ENCODE measurements at regions not wholly inside any gene's neighbourhood (a gene's known extent, or its start where the extent isn't known, plus 50 kb on each side); places are given as distances from the start of the nearest gene placed in this dataset.
A peak's percentile ranks its signal among the peaks of the same experiment; 100 is the strongest.

- TF ChIP-seq AHDC1 (CRISPR knock-in tag; IDR thresholded peaks at IDR 0.05; ENCODE audit: borderline replicate concordance) (peak; percentile 97), XRCC5 (optimal IDR thresholded peaks at IDR 0.05; ENCODE audit: low read length) (peak; percentile 40), POLR2A (IDR thresholded peaks at IDR 0.05; ENCODE audit: insufficient read depth in 1 of 2, low read depth in 2 of 2, low read length in 2 of 2) (no peak), FOXK2 (IDR thresholded peaks at IDR 0.05) (peak; percentile 80), BCL6 (CRISPR knock-in tag; IDR thresholded peaks at IDR 0.05) (peak; percentile 89), ZBTB20 (CRISPR knock-in tag; IDR thresholded peaks at IDR 0.05; ENCODE audit: borderline replicate concordance, low read depth) (peak; percentile 70; the same call in 1 of the 2 replicates), ZC3H13 (CRISPR knock-in tag; IDR thresholded peaks at IDR 0.05) (no peak), ZNF773 (CRISPR knock-in tag; IDR thresholded peaks at IDR 0.05; ENCODE audit: borderline replicate concordance) (no peak), ZNF639 (CRISPR knock-in tag; conservative IDR thresholded peaks at IDR 0.05) (no peak), ZNF589 (CRISPR knock-in tag; conservative IDR thresholded peaks at IDR 0.05) (no peak), SOX6 (IDR thresholded peaks at IDR 0.05) (no peak), SOX6 (CRISPR knock-in tag; IDR thresholded peaks at IDR 0.05) (peak; percentile 99), BHLHE40 (IDR thresholded peaks at IDR 0.05; ENCODE audit: low read length) (0 out of 2 replicates have a peak, but pooled peaks have one; percentile 14), ATF1 (CRISPR knock-in tag; IDR thresholded peaks at IDR 0.05) (peak; percentile 42; the same call in 1 of the 2 replicates), RXRA (CRISPR knock-in tag; IDR thresholded peaks at IDR 0.05) (peak; percentile 16; the same call in 1 of the 2 replicates), ZNF292 (CRISPR knock-in tag; IDR thresholded peaks at IDR 0.05; ENCODE audit: borderline replicate concordance, low read depth) (peak; percentile 36; the same call in 1 of the 2 replicates), NR2C2 (CRISPR knock-in tag; IDR thresholded peaks at IDR 0.05; ENCODE audit: borderline replicate concordance) (peak; percentile 59; the same call in 1 of the 2 replicates), ATF7-NPFF (CRISPR knock-in tag; IDR thresholded peaks at IDR 0.05; ENCODE audit: low read depth) (no peak; the same call in 1 of the 2 replicates), ZNF496 (CRISPR knock-in tag; IDR thresholded peaks at IDR 0.05; ENCODE audit: insufficient replicate concordance) (no peak), ZNF24 (IDR thresholded peaks at IDR 0.05) (0 out of 2 replicates have a peak, but pooled peaks have one; percentile 9), DPF2 (CRISPR knock-in tag; IDR thresholded peaks at IDR 0.05; ENCODE audit: borderline replicate concordance, low read depth) (peak; percentile 49; the same call in 1 of the 2 replicates), SIX1 (CRISPR knock-in tag; IDR thresholded peaks at IDR 0.05; ENCODE audit: borderline replicate concordance) (peak; percentile 98), MIXL1 (CRISPR knock-in tag; IDR thresholded peaks at IDR 0.05) (peak; percentile 97), CEBPB (IDR thresholded peaks at IDR 0.05; ENCODE audit: borderline replicate concordance, low read depth, low read length) (peak; percentile 87), ZBTB34 (CRISPR knock-in tag; IDR thresholded peaks at IDR 0.05) (no peak)
Measured at GRCh38 chr7:17206349-17206905, 92.0 kb upstream of the AHR start (continued).

All from HepG2 (cell line).